ENCODE measurements at regions not wholly inside any gene's neighbourhood (a gene's known extent, or its start where the extent isn't known, plus 50 kb on each side); places are given as distances from the start of the nearest gene placed in this dataset.

DNA sequence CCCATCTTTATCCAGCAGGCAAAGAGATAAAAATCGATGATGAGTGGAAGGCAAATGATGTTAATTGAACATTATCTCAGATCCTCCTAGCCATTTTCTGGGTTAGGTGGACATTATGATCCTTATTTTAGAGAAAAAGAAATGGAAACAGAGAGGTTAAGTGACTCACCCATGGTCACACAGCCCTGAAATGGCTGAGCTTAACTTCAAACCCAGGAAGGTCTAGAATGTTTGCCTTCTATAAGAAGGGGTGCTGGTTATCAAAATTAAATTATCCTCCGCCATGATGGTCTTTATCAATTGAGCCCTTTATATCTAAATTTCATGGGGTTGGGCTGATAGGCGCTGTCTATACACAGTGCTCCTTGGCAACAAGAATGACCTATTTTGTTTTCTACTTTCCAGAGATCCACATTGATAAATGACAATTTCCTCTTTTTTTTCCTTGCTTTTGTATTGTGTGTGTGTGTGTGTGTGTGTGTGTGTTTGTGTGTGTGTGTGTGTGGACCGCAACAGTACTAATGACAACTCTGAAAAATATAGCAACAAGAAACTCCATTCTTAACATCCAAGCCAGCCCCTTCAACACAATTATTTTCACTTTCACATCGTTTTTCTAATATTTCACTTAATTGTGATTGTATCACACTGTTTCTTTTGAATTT, 571.9 kb downstream of the VRK1 start:
- no peak for DNase-seq

DNA sequence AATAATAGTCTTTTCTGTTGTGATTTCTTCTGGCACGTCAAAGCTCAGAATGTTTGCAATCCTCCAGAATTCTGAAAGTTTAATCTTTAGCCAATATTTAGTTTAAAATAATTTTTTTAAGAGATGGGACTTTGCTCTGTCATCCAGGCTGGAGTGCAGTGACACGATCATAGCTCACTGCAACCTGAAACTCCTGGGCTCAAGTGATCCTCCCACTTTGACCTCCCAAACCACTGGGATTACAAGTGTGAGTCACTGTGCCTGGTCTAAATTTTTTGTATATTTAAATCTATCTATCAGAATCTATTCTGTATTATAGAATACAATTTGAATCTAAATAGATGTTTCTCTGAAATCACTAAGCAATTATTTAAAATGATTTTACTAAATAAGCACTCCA, 572.7 kb downstream of the VRK1 start:
- DNase-seq = no peak

DNA sequence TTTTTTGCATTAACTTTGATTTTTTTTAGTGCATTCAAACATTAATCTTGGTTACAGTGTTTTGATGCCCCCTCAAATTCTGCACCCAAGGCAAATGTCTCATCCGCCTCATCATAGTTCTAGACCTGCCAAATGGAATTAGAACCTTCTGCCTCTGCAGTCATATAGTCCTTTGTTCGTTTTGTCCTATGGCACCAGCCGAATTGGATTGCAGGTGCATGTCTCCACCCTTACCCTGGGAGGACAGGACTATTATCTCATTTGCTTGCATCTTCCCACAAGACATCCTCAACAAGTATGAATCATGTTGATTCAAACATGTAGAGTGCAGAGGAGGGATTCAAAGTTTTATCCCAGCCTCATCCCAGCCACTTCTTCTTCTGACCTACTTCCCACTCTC, 579.1 kb downstream of the VRK1 start:
- DNase-seq = no peak

DNA sequence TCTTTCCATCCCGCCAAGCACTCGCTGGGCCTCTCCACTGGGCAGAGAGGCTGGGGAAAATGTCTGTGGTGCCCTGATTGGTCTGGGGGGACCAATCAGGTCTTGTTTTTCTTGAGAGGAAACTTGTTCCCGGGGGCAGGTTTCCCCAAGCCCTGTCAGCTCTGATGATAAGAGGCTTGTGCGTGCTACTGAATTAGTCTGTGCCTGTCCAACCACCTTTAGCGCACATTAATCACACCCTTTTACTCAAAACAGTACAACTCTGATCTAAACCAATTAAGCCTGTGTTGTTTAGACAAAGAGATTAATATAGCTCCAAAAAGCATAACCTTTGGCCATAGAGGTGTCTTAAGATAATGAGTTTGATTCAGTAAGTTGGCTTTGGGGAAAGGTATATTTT, 580.4 kb downstream of the VRK1 start:
- no peak for DNase-seq

DNA sequence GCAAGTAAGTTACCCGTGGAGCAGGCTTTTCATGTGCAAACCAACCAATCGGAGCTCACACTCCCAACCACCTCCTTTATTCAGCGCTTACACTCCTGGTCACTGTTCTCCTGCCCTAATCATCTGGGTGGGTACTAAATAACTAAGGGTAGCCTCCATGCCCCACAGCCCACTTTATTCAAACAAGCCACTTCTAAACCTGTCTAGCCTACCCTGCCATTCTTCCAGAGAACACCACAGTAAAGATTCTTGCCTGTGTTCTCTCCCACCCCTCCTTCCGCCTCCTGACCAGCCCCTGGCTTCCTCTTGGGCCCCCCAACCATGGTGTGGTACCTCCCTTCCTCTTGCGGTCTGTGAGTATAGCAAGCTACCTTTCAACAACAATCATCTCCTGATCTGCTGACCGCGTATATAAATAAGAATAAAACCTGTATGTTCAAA, 581.9 kb downstream of the VRK1 start:
- DNase-seq = no peak

DNA sequence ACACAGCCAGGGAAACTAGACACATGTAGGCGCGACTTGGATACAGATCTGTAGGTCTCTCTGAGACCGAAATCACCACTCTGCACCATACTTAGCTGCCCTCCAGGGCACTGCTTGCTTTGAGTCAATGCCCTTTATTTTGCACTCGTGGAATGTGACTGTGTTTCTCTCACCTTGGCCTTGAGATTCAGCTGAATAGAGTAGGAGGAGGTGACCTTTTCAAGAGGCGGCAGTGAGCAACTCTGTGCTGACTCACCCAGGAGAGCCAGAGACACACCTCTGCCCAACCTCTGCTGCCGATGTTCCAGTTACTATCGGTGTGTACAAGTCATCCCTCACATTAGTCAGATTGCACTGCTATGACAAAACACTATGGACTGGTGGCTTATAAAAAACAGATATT, 583.4 kb downstream of the VRK1 start:
- DNase-seq = no peak

DNA sequence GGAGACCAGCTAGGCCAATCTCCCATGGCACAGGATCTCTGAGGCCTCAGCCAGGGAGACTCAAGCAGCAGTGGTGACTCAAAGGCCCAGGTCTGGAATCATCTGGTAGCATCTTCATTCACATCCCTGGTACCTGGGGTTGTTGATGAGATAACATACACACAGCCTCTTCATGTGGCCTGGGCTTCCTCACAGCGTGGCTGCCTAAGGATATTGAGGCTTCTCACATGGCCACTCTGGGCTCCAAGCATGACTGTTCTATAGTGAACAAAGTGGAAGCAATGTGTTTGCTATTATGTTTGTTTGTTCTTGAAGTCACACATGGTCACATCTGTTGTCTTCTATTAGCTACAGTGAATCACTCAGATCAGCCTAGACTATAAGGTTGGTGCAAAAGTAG, 584.1 kb downstream of the VRK1 start:
- DNase-seq = no peak

DNA sequence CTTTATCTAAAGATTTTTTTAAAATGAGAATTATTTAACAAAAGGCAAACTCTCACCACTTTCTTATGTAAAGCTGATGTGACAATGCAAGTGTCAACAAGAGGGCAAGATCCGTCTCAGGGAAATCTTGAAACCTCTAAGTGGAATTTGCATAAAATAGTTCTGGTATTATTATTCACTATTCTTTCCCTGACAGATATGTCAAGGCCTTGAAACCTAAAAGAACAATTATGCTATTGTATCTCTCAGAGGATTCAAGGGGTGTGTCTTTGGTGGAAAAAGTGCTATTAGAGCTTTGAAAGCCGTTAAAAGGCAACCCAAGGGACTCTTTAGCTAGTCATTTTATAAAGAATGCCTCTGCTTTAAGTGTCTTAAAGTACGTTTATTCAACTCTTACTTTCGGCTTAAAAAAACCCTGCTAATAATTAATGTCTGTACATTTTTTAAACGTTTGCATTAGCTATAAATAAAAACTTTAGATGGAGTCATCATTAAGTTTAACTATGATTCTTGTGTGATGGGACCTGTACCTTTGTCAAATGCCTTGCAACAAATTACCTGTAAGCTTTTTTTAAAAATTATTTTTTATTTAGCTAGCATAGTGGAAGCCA, 585.5 kb downstream of the VRK1 start:
- no peak for DNase-seq

DNA sequence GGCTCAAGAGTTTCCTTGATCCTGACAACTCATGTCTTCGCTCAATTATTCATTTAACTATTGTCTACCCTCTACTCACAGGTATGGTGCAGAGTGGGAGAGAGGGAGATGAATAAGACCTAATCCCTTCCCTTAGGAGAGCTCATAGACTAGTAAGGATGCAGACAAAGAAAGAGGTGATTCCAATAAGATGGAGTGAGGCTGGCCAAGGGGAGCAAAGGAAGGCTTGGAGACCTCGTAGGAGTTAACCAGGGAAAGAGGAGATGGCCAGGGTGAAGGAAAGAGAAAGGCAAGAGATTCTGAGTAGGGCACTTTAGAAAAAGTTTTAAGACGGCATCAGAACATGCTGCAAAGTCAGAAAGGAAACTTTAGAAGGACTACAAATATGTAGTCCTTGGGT, 588.5 kb downstream of the VRK1 start:
- DNase-seq = no peak

DNA sequence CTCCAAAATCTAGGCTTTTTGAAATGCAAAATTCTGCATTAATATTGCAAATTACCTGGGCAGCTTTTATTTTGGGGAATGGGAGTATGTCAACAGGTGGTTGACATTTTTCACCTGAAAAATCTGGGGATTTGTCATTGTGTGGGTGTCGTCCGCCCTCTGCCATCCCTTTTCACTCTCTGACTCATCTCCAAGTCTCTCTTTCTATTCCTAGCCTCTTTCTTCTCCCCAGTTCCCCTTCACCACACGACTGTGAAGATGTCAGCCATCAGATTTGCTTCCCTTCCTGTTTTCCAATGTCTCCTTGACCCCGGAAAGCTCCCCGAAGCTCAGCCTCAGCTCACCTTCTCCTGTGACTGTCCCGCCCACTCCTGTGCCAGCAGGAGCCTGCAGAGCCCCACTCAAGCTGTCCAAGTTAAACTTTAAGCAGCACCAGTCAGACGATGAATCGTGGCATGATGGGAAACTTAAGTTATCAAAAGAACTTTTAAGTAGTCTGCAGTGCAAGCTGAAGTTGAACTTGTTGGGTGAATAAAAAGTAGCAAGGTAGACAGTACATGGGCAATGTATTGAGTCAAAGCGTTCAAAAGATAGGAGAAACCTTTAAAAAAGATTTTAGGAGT, 590.2 kb downstream of the VRK1 start:
- no peak for DNase-seq

DNA sequence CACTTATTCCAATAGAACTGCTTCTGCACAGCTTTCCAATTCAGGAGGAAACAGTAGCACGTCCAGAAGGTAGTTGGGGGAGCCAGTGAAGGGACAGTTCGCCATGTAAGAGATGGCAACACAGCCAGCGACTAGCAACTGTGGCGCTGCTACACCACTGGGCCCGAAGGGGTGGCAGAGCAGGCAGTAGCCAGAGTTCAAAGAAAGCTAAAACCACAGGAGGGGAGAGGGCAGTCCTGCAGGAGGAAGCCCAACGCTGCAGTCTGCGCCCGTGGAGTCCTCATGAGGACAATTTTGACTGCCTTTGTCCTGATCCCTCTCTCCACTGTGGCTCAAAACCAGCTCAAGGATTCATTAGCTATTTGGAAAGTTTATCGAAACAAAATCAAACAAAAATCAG, 591.2 kb downstream of the VRK1 start:
- no peak for DNase-seq

DNA sequence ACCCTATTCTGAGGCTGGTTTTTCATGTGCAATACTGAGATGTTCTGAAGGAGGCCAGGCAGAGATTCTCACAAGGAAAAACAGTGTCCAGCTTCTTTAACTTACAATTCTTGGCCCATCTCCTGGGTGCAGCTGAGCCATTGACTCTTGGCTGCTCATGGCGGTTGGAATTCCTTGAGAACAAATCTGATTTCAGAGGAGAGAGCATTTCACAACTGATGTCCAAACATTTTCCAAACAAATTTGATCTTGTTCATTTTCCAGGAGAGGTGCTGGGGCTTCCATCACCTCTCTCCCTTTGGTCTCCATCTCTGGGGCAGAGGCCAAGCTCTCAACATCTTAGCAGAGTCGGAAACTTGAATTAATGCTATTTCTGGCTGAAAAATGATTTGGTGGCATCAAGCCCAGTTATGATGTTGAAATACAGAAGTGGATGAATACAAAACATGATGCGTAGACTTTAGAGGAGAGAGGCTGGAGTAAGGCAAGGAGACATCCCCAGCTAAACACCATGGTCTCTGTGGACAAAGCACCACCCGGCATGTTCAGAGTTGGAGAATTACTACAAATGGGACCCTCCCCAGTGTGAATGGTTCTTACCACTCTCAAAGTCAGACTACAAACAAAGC, 593.0 kb downstream of the VRK1 start:
- no peak for DNase-seq

DNA sequence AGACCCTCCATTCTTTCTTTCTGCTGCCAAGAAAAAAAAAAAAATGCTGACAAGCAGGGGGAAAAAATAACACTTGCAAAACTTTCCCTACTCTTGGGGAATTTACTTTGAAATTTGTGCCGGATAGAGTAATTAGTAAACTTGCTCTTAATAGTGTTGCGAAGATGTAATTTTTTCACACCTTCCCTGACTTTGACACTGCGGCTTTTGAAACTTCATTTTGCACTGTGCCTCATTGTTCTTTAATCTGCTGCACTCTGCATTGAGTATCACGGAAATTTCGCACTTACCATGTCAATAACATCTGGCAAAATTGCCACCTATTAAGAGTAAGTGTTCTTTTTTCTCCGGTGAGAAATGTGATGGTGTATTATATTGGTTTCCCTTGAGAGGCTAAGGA, 596.1 kb downstream of the VRK1 start:
- DNase-seq = no peak

DNA sequence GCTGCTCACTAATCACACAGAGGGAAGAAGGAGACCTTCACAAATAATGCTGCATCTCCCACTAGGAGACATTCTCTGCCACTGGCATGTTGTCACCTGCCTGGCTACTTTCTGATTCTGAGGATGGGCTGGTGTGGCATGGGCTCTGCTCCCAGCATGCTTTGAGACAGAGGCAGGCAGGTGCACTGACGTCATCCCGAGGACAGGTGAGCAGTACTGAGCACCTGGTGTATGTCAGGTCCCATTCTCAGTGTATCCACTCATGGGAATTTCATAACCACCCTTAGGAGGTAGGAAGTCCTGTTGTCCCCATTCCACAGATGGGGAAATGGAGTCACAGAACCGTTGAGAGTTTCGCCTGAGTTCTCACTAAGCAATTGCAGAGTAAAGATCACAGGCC, 597.9 kb downstream of the VRK1 start:
- DNase-seq = no peak

DNA sequence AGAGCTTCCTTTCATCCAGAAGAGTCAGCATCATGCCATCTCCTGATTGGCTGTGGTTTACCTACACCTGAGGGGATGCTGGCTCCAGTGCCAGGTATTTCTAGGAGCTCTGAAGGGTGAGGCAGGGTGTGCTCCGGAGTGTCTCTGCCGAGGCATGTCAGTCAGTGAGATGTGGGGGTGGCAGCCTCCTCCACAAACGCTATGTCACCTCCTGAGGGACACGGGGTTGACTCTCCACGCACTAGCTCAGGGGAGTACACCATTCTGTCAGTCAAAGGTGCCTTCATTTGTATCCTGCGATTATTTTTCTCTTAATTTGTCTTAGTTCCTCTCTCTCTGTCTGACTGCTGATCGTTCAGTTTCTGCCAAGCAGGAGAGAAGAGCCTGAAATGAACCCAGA, 604.5 kb downstream of the VRK1 start:
- DNase-seq = no peak

DNA sequence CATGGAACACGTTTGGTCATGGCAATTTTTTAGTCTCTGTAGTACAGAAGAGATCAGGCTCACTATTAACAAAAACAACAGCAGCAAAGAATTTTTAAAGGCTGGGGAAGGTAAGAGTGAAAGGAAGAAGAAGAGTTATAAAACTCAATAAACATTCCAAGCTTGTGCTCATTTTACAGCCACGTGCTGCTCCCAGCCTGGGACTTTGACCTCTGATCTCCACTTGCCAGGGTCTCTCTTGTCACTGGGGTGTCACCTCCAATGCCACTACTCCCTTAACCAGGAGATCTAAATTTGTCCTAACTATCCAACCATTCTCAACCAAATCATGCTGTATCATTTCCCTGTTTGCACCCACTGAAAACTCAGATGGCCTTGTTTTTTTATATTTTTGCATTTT, 605.1 kb downstream of the VRK1 start:
- DNase-seq = no peak

DNA sequence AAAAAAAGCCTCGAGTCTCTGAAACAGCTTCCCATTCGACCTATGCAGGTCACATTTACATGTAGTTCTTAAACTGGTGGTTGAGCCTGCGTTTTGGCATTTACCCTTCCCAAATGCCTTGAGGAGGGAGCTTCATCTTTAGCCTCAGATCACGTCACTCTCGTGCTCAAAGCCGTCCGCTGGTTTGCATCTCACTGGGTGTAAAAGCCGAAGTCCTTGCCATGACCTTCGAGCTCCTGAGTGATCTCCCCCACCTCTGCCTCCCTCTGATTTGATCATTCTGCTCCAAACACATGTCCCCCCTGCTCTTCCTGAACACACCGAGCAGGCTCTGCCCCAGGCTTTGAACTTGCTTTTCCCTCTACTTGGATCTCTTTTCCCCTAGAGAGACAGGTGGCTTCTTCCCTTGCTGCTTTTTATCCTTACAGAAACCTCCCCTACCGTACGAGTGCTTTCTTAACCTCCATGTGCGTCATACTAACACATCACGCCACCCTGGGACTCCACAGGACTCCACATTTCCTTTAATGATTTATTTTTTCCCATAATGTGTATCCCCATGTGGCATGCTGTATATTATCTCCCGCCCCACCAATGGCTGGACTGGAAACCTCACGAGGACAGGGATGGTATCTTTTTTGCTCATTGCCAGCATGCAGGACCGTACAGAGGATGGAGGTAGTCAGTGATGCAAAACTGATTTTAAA, 610.7 kb downstream of the VRK1 start:
- DNase-seq = no peak

DNA sequence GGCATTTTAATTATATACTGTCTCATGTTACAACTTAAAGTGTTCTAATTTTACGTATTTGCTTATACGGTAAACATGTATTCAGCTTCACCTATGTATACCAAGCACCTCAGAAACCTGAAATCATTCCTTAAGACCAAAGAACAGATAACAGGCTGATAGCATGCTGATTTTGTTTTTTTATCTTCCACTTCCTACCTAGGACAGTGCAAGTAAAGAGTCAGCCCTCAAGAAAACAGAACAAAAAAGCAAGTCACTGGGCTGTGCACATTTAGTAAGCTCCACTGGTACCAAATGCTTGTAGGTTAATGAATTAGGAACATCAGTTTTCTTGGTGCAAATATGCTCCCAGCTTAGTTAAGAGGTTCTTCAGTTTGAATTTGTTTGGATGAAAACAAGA, 611.3 kb downstream of the VRK1 start:
- DNase-seq = no peak

DNA sequence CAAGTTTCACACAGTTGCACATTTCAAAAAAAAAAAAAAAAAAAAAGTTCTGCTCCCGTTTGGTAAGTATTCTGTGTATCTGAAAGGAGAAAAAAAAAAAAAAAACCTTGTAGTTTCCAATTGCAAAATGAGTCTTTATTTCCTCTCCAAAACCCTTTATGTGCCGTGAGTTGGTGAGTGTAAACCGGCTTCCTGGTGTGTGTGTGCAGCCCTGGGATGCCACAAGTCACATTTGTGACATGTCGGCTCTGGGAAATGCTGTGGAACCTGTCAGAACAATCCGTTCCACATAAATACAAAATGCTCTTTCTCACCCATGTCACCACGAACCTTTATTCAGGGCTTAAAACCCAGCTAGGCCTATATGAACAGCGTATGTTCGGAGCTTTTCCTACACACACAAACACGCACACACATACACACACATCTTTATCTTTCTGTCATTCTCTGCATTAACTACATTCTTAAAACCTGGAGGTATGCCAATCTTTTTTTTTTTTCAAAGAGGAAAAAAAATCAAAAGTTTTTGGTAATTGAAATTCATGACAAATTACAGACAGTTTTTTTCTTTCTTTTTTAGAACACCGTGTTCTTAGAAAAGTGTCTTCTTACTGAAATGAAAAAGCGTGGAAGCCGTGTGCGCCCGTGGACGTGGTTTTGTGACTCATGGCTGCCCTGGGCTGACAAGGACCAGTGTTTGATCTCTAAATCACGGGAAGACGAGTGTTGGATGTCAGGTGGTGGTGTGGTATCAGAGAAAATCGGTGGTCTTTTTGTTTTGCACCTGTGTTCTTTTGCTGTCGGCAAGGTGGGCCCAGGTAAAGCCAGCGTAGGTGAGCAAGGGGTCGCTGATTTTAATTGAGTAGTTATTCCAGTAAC, 612.0 kb downstream of the VRK1 start:
- no peak for DNase-seq

DNA sequence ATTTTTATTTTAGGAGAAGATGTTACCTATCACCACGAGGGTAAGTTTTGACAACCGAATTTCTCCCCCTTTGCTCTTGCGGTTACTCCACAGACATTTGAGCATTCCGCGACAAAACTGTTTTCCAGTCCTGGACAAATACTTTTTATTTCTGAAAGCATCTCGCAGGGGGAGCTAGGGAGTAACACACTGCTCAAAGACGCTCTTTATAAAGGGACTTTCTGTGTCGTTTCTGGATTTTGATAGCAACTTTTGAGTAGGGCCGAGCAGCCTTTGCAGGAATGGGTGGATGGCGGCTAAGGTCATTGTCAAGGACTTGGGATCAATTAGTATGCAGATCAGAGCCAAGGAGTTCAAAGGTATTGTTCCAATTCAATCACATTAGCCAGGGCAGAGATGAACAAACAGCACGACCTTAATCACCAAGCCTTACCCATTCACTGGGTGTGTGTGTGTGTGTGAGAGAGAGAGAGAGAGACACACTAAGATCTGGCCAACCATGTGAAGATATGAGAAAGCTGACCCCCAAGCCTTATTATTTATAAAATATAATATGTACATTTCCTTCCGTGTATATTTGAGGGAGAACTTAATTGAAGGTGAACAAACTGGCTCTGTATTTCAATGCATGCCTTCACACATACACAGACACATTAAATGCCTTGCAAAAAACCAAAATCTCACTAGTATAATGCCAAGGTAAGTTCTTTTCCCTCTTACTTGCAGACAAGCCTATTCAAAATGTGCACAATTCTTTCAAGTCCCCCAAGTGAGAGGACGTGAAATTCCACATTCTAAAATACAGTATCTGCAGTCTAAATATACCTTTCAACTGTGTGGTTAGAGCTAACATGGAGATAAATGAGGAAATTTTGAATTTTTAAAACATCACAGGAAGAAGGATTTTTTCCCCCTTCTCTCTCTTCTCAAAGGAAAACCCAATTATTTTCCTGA, 613.8 kb downstream of the VRK1 start:
- DNase-seq = no peak

DNA sequence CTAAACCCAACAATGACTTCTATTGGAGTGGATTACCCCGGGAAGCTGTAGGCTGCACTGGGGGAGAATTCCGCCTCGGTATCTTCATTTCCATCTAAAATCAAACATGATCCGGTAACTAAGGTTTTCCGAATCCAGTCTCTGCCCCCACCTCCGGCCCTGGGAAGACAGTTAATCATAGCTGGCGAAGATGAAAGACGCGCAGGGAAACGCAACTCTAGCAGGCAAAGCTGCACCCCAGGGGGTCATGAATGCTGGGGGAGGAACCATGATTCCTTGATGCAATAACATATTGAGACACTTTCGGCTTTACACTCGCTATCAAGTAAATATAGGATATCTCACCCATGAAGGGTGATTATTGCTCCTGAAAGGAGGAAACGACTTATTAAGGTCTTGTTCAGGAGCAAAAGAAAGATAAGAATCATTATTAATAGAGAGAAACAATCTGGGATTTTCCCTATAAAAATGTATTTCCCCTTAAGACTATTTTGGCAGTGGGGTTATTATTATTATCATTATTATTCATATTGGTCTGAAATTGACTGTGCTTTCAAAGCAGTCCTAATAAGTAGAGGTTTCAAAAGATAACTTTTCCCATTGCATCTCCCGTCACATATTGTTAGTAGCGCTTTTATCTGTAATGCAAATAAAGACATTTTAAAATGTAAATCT, 614.9 kb downstream of the VRK1 start:
- no peak for DNase-seq
